ENCODE measurements at regions not wholly inside any gene's neighbourhood (a gene's known extent, or its start where the extent isn't known, plus 50 kb on each side); places are given as distances from the start of the nearest gene placed in this dataset.

DNA sequence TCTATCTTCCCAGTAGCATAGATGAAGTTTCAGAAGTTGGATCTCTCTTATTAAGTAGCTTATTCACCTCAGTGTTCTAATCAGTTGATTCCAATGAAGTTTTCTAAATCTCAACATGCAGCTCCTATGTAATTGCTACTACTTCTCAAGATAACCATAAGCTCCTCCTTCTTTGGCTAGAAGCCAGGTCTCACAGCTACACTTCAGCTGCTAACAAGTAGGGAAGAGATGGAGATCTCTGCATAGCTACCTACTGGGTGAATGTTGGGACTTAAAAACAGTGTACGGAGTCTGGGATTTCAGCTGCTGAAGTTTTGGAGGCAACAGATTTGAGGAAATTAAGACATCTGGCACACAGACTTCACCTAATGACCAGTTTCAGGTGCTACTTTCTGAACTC lies 661.0 kb downstream of the SLITRK1 start:
- no peak overlapping the region for H3K4me3 ChIP-seq (ENCODE audit: low read length in 2 of 2)
- no peak overlapping the region for H3K9ac ChIP-seq (ENCODE audit: low read depth in 1 of 2, low read length in 2 of 2)
- no peaks in the 10 kb centered on the region for H3K36me3 ChIP-seq (ENCODE audit: control insufficient read depth in 2 of 2, insufficient read depth in 2 of 2, low read length in 2 of 2)
- no peaks in the 10 kb centered on the region for H3K4me1 ChIP-seq (ENCODE audit: control insufficient read depth in 2 of 2, insufficient read depth in 2 of 2, low read length in 2 of 2)
- no peak overlapping the region for H3K27ac ChIP-seq (ENCODE audit: low read depth in 2 of 2, low read length in 2 of 2)
- H3K27me3 ChIP-seq (ENCODE audit: control insufficient read depth in 2 of 2, insufficient read depth in 2 of 2, low read length in 2 of 2): no peaks in the 10 kb centered on the region
- H3K9me3 ChIP-seq (ENCODE audit: control insufficient read depth in 2 of 2, low read length in 2 of 2): peaks cover 0 to 6% of the 10 kb centered on the region in 2 donors

DNA sequence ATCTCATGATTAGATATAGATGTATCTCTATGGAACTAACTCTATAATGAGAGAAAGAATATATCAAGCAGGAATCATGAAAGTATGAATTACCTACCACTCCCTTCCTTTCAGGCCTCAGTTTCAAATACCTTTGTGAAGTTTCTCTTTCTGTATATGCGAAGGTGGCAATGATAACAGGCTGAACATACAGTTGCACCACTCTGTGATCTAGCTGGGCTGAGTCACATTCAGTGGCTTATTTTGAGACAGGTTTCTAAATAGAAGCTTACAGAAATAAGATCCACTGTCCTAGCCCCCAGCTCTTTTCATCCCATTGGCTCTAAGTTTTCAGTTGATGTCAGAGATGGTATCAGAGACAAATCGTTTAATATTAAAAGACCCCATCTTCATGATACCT lies 662.0 kb downstream of the SLITRK1 start:
- H3K9me3 ChIP-seq (ENCODE audit: control insufficient read depth in 2 of 2, low read length in 2 of 2): peaks cover 0 to 6% of the 10 kb centered on the region in 2 donors
- no peaks in the 10 kb centered on the region for H3K27me3 ChIP-seq (ENCODE audit: control insufficient read depth in 2 of 2, insufficient read depth in 2 of 2, low read length in 2 of 2)
- no peaks in the 10 kb centered on the region for H3K4me1 ChIP-seq (ENCODE audit: control insufficient read depth in 2 of 2, insufficient read depth in 2 of 2, low read length in 2 of 2)
- H3K9ac ChIP-seq (ENCODE audit: low read depth in 1 of 2, low read length in 2 of 2): no peak overlapping the region
- H3K4me3 ChIP-seq (ENCODE audit: low read length in 2 of 2): no peak overlapping the region
- no peaks in the 10 kb centered on the region for H3K36me3 ChIP-seq (ENCODE audit: control insufficient read depth in 2 of 2, insufficient read depth in 2 of 2, low read length in 2 of 2)
- no peak overlapping the region for H3K27ac ChIP-seq (ENCODE audit: low read depth in 2 of 2, low read length in 2 of 2)

DNA sequence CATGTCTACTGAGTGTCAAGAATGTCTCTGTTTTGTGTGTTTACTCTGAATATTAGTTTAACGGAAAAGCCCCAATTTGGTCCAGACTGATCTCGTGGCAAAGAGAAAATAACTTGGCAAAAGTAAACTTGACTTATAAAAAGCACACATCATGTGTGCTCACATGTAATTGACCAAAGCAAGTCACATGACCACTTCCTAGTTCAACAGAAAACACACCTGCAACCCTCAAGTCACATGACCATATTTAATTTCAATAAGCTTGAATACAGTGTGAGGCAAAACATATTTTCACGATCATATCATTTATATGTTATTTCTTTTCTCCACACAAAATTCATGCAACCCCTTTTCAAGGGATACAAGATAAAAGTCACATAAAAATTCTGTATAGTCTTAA lies 662.4 kb downstream of the SLITRK1 start:
- H3K9me3 ChIP-seq (ENCODE audit: control insufficient read depth in 2 of 2, low read length in 2 of 2): peaks cover 0 to 6% of the 10 kb centered on the region in 2 donors
- no peaks in the 10 kb centered on the region for H3K27me3 ChIP-seq (ENCODE audit: control insufficient read depth in 2 of 2, insufficient read depth in 2 of 2, low read length in 2 of 2)
- no peak overlapping the region for H3K4me3 ChIP-seq (ENCODE audit: low read length in 2 of 2)
- no peaks in the 10 kb centered on the region for H3K36me3 ChIP-seq (ENCODE audit: control insufficient read depth in 2 of 2, insufficient read depth in 2 of 2, low read length in 2 of 2)
- no peak overlapping the region for H3K27ac ChIP-seq (ENCODE audit: low read depth in 2 of 2, low read length in 2 of 2)
- H3K9ac ChIP-seq (ENCODE audit: low read depth in 1 of 2, low read length in 2 of 2): no peak overlapping the region
- H3K4me1 ChIP-seq (ENCODE audit: control insufficient read depth in 2 of 2, insufficient read depth in 2 of 2, low read length in 2 of 2): no peaks in the 10 kb centered on the region

DNA sequence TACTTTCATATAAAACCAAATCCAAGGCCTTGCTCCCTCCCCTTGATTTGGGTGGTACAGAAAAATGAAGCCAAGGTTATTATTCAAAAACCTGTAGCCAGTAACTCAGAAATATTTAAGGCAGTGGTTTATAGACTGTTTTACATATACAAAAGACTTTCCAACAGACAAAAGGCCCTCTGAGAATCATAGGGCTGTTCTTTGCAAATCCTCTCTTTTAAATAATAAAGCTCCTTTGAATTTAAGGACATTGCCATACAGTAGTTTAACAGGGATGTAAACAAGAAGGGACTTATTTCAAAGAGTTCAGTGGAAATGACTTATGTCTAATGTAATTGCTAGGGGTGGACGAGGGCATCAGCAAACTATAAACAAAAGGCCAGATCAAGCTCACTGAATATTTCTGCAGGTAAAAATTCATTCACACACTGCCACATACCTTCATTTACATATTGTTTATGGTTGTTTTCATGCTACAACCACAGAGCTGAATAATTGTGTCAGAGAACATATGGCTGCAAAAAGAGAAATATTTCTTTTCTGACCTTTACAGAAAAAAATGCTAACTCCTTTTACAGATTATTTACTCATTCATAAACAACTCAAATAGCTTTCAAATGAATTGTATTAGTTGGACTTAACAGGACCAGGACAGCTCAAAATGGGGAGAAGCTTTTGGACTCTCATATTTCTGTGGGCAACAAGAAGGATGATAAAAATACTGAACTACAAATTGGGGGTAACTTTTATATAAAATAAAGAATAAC lies 665.6 kb downstream of the SLITRK1 start:
- H3K36me3 ChIP-seq (ENCODE audit: control insufficient read depth in 2 of 2, insufficient read depth in 2 of 2, low read length in 2 of 2): no peaks in the 10 kb centered on the region
- H3K4me3 ChIP-seq (ENCODE audit: low read length in 2 of 2): no peak overlapping the region
- no peaks in the 10 kb centered on the region for H3K27me3 ChIP-seq (ENCODE audit: control insufficient read depth in 2 of 2, insufficient read depth in 2 of 2, low read length in 2 of 2)
- peaks cover 0 to 2% of the 10 kb centered on the region in 2 donors for H3K9me3 ChIP-seq (ENCODE audit: control insufficient read depth in 2 of 2, low read length in 2 of 2)
- no peaks in the 10 kb centered on the region for H3K4me1 ChIP-seq (ENCODE audit: control insufficient read depth in 2 of 2, insufficient read depth in 2 of 2, low read length in 2 of 2)
- H3K27ac ChIP-seq (ENCODE audit: low read depth in 2 of 2, low read length in 2 of 2): no peak overlapping the region
- H3K9ac ChIP-seq (ENCODE audit: low read depth in 1 of 2, low read length in 2 of 2): no peak overlapping the region

DNA sequence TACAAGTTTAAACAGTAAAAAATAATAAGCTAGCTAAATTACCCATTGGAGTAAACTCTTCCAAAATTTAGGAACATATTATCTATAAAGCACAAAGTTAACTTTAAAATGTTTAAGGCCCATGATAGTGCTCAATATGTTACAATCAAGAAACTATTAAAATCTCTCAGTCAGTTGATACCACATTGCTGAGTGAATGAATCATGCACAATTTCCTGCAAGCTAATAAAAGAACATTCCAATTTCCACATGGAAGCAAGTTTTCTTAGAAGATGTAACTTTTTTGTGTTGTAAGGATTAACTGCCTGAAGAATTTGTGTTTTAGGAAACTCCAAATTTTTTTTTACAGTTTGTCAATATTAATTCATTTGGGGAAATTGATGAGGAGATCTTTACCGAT lies 666.6 kb downstream of the SLITRK1 start:
- no peaks in the 10 kb centered on the region for H3K27me3 ChIP-seq (ENCODE audit: control insufficient read depth in 2 of 2, insufficient read depth in 2 of 2, low read length in 2 of 2)
- no peaks in the 10 kb centered on the region for H3K4me1 ChIP-seq (ENCODE audit: control insufficient read depth in 2 of 2, insufficient read depth in 2 of 2, low read length in 2 of 2)
- H3K27ac ChIP-seq (ENCODE audit: low read depth in 2 of 2, low read length in 2 of 2): no peak overlapping the region
- H3K4me3 ChIP-seq (ENCODE audit: low read length in 2 of 2): no peak overlapping the region
- H3K9ac ChIP-seq (ENCODE audit: low read depth in 1 of 2, low read length in 2 of 2): no peak overlapping the region
- peaks cover 0 to 2% of the 10 kb centered on the region in 2 donors for H3K9me3 ChIP-seq (ENCODE audit: control insufficient read depth in 2 of 2, low read length in 2 of 2)
- no peaks in the 10 kb centered on the region for H3K36me3 ChIP-seq (ENCODE audit: control insufficient read depth in 2 of 2, insufficient read depth in 2 of 2, low read length in 2 of 2)

DNA sequence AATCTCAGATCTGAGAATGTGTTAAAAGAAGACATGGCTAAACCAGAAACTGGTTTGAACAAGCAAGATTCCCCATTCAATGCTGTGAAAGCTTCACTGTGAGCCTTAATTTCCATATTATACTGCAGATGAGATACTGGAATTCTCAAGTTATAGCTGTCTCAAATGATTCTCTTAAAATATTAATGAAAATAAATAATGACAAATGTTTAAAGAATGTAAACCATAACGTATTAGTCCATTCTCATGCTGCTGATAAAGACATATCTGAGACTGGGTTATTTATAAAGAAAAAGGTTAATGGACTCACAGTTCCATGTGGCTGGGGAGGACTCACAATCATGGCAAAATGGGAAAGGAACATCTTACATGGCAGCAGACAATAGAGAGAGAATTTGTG lies 667.8 kb downstream of the SLITRK1 start:
- Histone ChIP-seq H3K27ac (ENCODE audit: low read depth in 2 of 2, low read length in 2 of 2) (no peak overlapping the region), H3K36me3 (ENCODE audit: control insufficient read depth in 2 of 2, insufficient read depth in 2 of 2, low read length in 2 of 2) (no peaks in the 10 kb centered on the region), H3K4me1 (ENCODE audit: control insufficient read depth in 2 of 2, insufficient read depth in 2 of 2, low read length in 2 of 2) (no peaks in the 10 kb centered on the region), H3K4me3 (ENCODE audit: low read length in 2 of 2) (no peak overlapping the region), H3K9me3 (ENCODE audit: control insufficient read depth in 2 of 2, low read length in 2 of 2) (peaks cover 0 to 2% of the 10 kb centered on the region in 2 donors), H3K27me3 (ENCODE audit: control insufficient read depth in 2 of 2, insufficient read depth in 2 of 2, low read length in 2 of 2) (no peaks in the 10 kb centered on the region), H3K9ac (ENCODE audit: low read depth in 1 of 2, low read length in 2 of 2) (no peak overlapping the region)

DNA sequence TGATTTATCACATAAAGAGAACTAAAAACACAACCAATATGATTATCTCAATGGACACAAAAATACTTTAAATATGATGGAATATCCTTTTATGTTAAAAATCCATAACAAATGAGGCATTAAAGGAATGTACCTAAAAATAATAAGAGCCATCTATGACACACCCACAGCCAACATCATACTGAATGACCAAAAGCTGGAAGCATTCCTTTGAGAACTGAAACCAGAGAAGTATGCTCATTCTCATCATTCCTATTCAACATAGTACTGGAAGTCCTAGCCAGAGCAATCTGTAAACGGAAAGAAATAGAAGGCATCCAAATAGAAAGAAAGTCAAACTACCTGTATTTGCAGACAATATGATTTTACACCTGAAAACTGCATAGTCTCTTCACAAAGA lies 671.0 kb downstream of the SLITRK1 start:
- H3K4me1 ChIP-seq (ENCODE audit: control insufficient read depth in 2 of 2, insufficient read depth in 2 of 2, low read length in 2 of 2): no peaks in the 10 kb centered on the region
- H3K27me3 ChIP-seq (ENCODE audit: control insufficient read depth in 2 of 2, insufficient read depth in 2 of 2, low read length in 2 of 2): no peaks in the 10 kb centered on the region
- H3K9me3 ChIP-seq (ENCODE audit: control insufficient read depth in 2 of 2, low read length in 2 of 2): peaks cover 2 to 3% of the 10 kb centered on the region in 2 donors
- H3K4me3 ChIP-seq (ENCODE audit: low read length in 2 of 2): no peak overlapping the region
- H3K36me3 ChIP-seq (ENCODE audit: control insufficient read depth in 2 of 2, insufficient read depth in 2 of 2, low read length in 2 of 2): no peaks in the 10 kb centered on the region
- H3K27ac ChIP-seq (ENCODE audit: low read depth in 2 of 2, low read length in 2 of 2): no peak overlapping the region
- no peak overlapping the region for H3K9ac ChIP-seq (ENCODE audit: low read depth in 1 of 2, low read length in 2 of 2)

DNA sequence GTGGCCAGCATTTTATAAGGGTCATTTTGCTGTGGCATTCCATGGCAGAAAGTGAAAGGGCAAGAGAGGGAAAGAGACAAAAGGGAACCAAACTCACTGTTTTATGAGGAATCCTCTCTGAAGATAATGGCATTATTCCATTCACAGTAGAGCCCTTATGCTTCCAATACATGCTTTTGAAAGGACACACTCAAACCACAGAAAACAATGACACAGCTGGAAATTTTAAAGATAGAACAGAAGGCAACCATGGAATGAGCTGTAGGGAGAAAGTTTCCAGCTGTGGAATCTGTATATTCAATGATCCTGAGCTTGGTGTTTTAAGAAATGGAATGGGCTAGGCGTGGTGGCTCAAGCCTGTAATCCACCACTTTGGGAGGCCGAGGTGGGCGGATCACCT lies 677.4 kb downstream of the SLITRK1 start:
- no peak overlapping the region for H3K9ac ChIP-seq (ENCODE audit: low read depth in 1 of 2, low read length in 2 of 2)
- H3K27ac ChIP-seq (ENCODE audit: low read depth in 2 of 2, low read length in 2 of 2): no peak overlapping the region
- no peaks in the 10 kb centered on the region for H3K4me1 ChIP-seq (ENCODE audit: control insufficient read depth in 2 of 2, insufficient read depth in 2 of 2, low read length in 2 of 2)
- no peaks in the 10 kb centered on the region for H3K27me3 ChIP-seq (ENCODE audit: control insufficient read depth in 2 of 2, insufficient read depth in 2 of 2, low read length in 2 of 2)
- H3K4me3 ChIP-seq (ENCODE audit: low read length in 2 of 2): no peak overlapping the region
- no peaks in the 10 kb centered on the region for H3K36me3 ChIP-seq (ENCODE audit: control insufficient read depth in 2 of 2, insufficient read depth in 2 of 2, low read length in 2 of 2)
- peaks cover 0 to 3% of the 10 kb centered on the region in 2 donors for H3K9me3 ChIP-seq (ENCODE audit: control insufficient read depth in 2 of 2, low read length in 2 of 2)

DNA sequence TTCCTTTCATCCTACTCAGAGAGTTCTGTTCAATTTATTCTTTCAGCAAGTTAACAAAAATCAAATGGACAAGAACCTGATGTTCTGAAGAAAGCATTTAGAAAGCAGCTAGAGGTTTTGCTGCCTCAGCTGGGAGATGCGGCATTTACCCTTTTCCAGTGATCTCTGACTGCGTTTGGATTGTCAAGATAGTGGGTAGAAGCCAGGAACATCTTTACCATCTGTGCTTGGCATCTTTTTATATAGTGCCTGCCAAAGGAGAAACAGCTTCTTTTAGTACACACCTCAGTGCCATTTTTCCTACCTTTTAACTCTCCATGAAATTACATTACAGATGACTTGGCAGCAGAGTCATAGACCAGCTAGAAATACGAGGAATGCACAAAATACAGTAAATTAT lies 680.8 kb downstream of the SLITRK1 start:
- no peaks in the 10 kb centered on the region for H3K36me3 ChIP-seq (ENCODE audit: control insufficient read depth in 2 of 2, insufficient read depth in 2 of 2, low read length in 2 of 2)
- no peaks in the 10 kb centered on the region for H3K4me1 ChIP-seq (ENCODE audit: control insufficient read depth in 2 of 2, insufficient read depth in 2 of 2, low read length in 2 of 2)
- no peak overlapping the region for H3K4me3 ChIP-seq (ENCODE audit: low read length in 2 of 2)
- H3K9me3 ChIP-seq (ENCODE audit: control insufficient read depth in 2 of 2, low read length in 2 of 2): no peaks in the 10 kb centered on the region
- H3K27ac ChIP-seq (ENCODE audit: low read depth in 2 of 2, low read length in 2 of 2): no peak overlapping the region
- no peaks in the 10 kb centered on the region for H3K27me3 ChIP-seq (ENCODE audit: control insufficient read depth in 2 of 2, insufficient read depth in 2 of 2, low read length in 2 of 2)
- H3K9ac ChIP-seq (ENCODE audit: low read depth in 1 of 2, low read length in 2 of 2): no peak overlapping the region

DNA sequence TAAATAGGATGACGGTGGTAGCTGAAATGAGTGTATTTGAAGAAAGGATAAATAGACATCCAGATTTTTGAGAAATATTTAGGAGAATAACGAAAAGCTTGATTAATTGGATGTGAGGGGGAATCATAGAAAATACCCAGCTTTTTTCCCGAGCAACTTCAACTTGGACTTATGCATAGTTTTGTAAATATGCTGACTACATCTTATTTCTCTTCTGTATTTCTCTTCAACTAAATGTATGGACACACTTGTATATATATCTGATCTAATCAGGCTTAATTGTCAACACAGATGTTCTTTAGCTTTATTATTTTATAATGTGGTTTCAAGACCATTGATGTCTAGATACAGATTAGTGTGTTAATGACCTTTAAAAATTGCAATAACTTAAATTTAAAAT lies 685.0 kb downstream of the SLITRK1 start:
- Histone ChIP-seq H3K27me3 (ENCODE audit: control insufficient read depth in 2 of 2, insufficient read depth in 2 of 2, low read length in 2 of 2) (no peaks in the 10 kb centered on the region), H3K4me1 (ENCODE audit: control insufficient read depth in 2 of 2, insufficient read depth in 2 of 2, low read length in 2 of 2) (no peaks in the 10 kb centered on the region), H3K9ac (ENCODE audit: low read depth in 1 of 2, low read length in 2 of 2) (no peak overlapping the region), H3K36me3 (ENCODE audit: control insufficient read depth in 2 of 2, insufficient read depth in 2 of 2, low read length in 2 of 2) (no peaks in the 10 kb centered on the region), H3K4me3 (ENCODE audit: low read length in 2 of 2) (no peak overlapping the region), H3K9me3 (ENCODE audit: control insufficient read depth in 2 of 2, low read length in 2 of 2) (no peaks in the 10 kb centered on the region), H3K27ac (ENCODE audit: low read depth in 2 of 2, low read length in 2 of 2) (no peak overlapping the region)

Data from mucosa of rectum (tissue), 2 donors.